GM12892 (cell line): ENCODE measurements at regions not wholly inside any gene's neighbourhood (a gene's known extent, or its start where the extent isn't known, plus 50 kb on each side); places are given as distances from the start of the nearest gene placed in this dataset.
"Not testable (repeated sequence)": the region's sequence is repeated elsewhere in the genome, so short reads cannot be mapped to it uniquely, and the experiment has no call there.

ENCODE experiments used
- POLR2A ChIP-seq: IDR thresholded peaks from 2 replicates; pipeline ENCODE4 v1.6.1; 2011; ENCODE audit warnings: low read depth, low read length, control low read depth
- POLR2AphosphoS5 ChIP-seq: IDR thresholded peaks from 2 replicates; pipeline ENCODE4 v1.6.1; 2011; ENCODE audit warnings: low read depth, low read length, control low read depth
- TAF1 ChIP-seq: IDR thresholded peaks from 2 replicates; pipeline ENCODE4 v1.6.1; 2011; ENCODE audit warnings: low read depth, mild to moderate bottlenecking, control low read depth, low read length, borderline replicate concordance

- not testable (repeated sequence) for TF ChIP-seq POLR2A, TAF1, POLR2AphosphoS5
Observed at GRCh38 chr4:11060637-11061036, 368.1 kb downstream of the HS3ST1 start.
